Right atrium auricular region (tissue), 2 donors: ENCODE measurements at regions not wholly inside any gene's neighbourhood (a gene's known extent, or its start where the extent isn't known, plus 50 kb on each side); places are given as distances from the start of the nearest gene placed in this dataset.

Experiments used
- DNase-seq: peaks from one replicate; pipeline ENCODE4 v3.0.0-alpha.2; 2019; ENCODE audit warnings: low spot score
- H3K27ac ChIP-seq, 2 donors: fragments of 200-600 bp; sonication (generic); 1 replicate in 1 of 2; 2 replicates in 1 of 2; pipeline ENCODE4 v1.5.1; 2016 to 2019
- H3K27me3 ChIP-seq, 2 donors: fragments of 200-600 bp; sonication (generic); one replicate each; pipeline versions ENCODE4 v1.5.1 to v1.6.0; 2017 to 2019
- H3K36me3 ChIP-seq: fragments of 200-600 bp; sonication (generic); one replicate; pipeline ENCODE4 v1.5.1; 2016
- H3K4me1 ChIP-seq, 2 donors: fragments of 200-600 bp; sonication (generic); one replicate each; pipeline versions ENCODE4 v1.5.1 to v1.6.0; 2017 to 2019
- H3K4me3 ChIP-seq, 2 donors: fragments of 200-600 bp; sonication (generic); 1 replicate in 1 of 2; 2 replicates in 1 of 2; pipeline ENCODE4 v1.5.1; 2017 to 2019; ENCODE audit warnings: mild to moderate bottlenecking in 1 of 2, moderate library complexity in 1 of 2
- H3K9me3 ChIP-seq, 2 donors: fragments of 200-600 bp; sonication (generic); one replicate each; pipeline ENCODE4 v1.5.1; 2019
- TF ChIP-seq, protein P1 (sequence below), 2 donors: fragments of 200-600 bp; sonication (generic); IDR thresholded peaks; one replicate each; pipeline ENCODE4 v1.5.1; 2019; ENCODE audit warnings: antibody characterized with exemption in 2 of 2

DNA sequence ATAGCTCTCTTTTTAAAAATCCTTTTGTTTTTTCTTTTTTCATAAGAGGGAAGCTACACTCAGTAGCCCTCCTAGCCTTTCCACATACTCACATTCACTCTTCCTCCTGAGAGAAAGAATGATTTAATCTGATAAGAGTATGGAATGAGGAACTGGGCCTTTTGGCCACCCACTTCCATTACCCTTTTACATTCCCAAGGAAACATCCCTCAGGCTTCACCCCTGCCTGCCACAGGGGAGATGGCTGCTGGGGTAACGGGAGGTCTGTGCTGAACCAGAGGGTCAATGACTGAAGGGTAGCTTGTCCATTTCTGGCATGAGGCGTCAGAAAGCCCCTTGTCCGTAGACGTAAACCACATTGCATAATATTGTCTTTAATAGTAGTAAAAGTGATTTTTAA, 67.2 kb upstream of the CCSER1 start:
- Histone ChIP-seq H3K4me3 (no peak overlapping the region), H3K9me3 (no peaks in the 10 kb centered on the region), H3K36me3 (no peaks in the 10 kb centered on the region), H3K27me3 (no peaks in the 10 kb centered on the region), H3K27ac (no peak overlapping the region), H3K4me1 (no peaks in the 10 kb centered on the region)
- TF ChIP-seq, protein P1, sequence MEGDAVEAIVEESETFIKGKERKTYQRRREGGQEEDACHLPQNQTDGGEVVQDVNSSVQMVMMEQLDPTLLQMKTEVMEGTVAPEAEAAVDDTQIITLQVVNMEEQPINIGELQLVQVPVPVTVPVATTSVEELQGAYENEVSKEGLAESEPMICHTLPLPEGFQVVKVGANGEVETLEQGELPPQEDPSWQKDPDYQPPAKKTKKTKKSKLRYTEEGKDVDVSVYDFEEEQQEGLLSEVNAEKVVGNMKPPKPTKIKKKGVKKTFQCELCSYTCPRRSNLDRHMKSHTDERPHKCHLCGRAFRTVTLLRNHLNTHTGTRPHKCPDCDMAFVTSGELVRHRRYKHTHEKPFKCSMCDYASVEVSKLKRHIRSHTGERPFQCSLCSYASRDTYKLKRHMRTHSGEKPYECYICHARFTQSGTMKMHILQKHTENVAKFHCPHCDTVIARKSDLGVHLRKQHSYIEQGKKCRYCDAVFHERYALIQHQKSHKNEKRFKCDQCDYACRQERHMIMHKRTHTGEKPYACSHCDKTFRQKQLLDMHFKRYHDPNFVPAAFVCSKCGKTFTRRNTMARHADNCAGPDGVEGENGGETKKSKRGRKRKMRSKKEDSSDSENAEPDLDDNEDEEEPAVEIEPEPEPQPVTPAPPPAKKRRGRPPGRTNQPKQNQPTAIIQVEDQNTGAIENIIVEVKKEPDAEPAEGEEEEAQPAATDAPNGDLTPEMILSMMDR (IDR thresholded peaks at IDR 0.05): no peak
- no peak for DNase-seq

DNA sequence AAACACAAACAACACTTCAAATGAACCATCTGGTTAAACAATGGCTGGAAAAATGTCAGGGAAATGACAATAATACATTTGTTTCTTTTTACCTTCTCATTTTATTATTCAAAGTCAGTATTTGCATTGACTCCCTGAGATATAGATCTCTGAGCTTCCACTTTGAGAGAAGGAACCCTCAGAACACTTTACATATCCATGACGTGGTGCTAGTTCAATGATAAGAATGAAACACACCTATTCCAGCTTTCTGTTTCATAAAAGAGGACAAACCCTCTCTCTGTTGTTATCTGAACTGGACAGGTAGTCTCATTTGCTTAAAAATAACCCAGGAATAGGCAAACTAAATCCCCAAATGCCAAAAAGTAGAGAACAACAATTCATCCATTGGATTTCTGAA, 65.3 kb upstream of the CCSER1 start:
- H3K36me3 ChIP-seq: no peaks in the 10 kb centered on the region
- no peaks in the 10 kb centered on the region for H3K27me3 ChIP-seq

DNA sequence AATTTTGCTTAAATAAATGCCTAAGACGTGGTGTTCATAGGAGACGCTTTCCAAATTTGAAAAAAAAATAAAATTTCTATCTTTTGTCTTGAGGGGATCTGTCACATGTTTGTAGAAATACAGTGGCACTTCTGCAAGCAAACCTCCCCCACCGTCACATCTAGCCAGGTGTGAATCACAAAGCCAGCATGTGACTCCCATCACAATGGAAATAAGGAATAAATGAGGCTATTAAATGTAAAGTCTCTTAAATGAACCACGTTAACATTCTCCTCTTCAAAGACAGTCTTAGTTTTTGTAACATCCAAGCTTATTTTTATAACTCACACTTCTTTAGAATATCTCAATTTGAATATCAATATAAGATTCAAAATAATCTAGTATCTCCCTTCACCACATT, 63.0 kb upstream of the CCSER1 start:
- H3K27me3 ChIP-seq: no peaks in the 10 kb centered on the region
- H3K4me1 ChIP-seq: no peaks in the 10 kb centered on the region
- H3K9me3 ChIP-seq: no peaks in the 10 kb centered on the region
- TF ChIP-seq, protein P1 (IDR thresholded peaks at IDR 0.05): no peak
- DNase-seq: no peak
- H3K4me3 ChIP-seq: no peak overlapping the region
- H3K27ac ChIP-seq: no peak overlapping the region
- no peaks in the 10 kb centered on the region for H3K36me3 ChIP-seq

More for the DNA sequence above, 65.3 kb upstream of the CCSER1 start:
- Histone ChIP-seq H3K9me3 (no peaks in the 10 kb centered on the region), H3K27ac (no peak overlapping the region), H3K4me1 (no peaks in the 10 kb centered on the region), H3K4me3 (no peak overlapping the region)
- TF ChIP-seq, protein P1 (IDR thresholded peaks at IDR 0.05): no peak
- no peak for DNase-seq

DNA sequence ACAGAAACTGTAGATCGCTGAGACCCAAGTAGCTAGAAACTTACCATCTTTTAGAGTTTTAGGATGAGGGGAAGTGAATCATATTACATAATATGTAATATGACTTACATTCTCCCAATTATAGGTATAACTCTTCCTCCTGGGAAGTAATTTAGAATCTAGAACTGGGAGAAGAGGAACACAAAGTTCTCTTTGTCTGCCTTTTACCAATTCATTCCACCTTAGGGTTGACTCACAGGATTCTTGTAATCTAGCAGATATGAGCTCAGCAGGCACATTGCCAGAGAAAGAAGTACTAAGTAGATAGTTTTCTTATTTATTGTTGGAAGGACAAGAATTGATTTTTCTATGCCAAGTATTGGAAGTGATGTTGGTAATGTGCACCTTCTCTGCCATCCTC, 58.0 kb upstream of the CCSER1 start:
- no peak for DNase-seq
- no peaks in the 10 kb centered on the region for H3K4me1 ChIP-seq
- no peak overlapping the region for H3K4me3 ChIP-seq
- H3K27ac ChIP-seq: no peak overlapping the region
- H3K27me3 ChIP-seq: no peaks in the 10 kb centered on the region
- H3K9me3 ChIP-seq: no peaks in the 10 kb centered on the region
- TF ChIP-seq, protein P1 (IDR thresholded peaks at IDR 0.05): no peak
- H3K36me3 ChIP-seq: no peaks in the 10 kb centered on the region

DNA sequence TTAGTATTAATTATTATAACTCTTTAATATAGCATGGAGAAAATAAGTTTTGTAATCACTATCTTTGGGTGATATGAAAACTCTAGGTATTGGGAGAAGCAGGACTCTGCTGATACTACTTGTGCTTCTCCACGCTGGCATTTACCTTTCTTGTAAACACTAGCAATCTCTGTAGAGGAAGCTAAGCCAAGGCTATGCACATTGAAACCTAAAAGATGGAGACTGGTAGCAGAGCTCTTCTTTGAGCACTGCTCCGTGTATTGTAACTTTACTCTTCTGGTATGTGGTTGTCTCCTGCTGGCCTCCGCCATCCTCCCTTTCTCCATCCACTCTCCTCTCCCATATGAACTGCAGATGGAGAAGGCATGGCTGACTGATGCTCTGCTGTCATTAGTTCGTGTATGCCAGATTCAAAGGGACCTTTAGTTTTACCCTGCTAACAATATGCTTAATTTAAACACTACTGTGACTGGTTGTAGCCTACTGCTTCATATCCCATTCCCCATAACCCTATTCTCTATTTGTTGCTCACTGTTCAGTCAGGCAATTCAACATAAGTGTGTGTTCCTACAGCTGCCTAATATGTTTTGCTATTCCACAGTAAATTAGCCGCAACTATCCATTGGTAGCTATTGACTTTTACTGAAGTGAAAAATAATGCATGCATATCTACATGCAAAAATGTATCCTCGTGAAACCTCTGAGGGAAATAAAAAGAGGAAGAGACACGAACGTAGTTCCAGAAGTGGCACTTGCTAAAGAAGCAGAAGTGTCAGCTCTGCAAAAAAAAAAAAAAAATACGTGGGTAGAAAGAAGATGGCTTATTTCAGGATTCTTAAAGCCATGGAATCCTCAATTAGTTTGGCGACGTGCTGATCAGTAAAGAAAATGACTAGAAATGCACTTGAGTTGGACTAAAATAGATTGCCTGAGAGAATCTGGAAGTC, 55.6 kb upstream of the CCSER1 start:
- H3K9me3 ChIP-seq: no peaks in the 10 kb centered on the region
- no peaks in the 10 kb centered on the region for H3K36me3 ChIP-seq
- no peaks in the 10 kb centered on the region for H3K27me3 ChIP-seq
- H3K27ac ChIP-seq: no peak overlapping the region
- TF ChIP-seq, protein P1 (IDR thresholded peaks at IDR 0.05): no peak
- no peak overlapping the region for H3K4me3 ChIP-seq
- DNase-seq: no peak
- no peaks in the 10 kb centered on the region for H3K4me1 ChIP-seq
